Retinal pigment epithelial cell (primary cell): ENCODE measurements at regions not wholly inside any gene's neighbourhood (a gene's known extent, or its start where the extent isn't known, plus 50 kb on each side); places are given as distances from the start of the nearest gene placed in this dataset.

Source experiments
- DNase-seq: peaks from one replicate; pipeline ENCODE4 v3.0.0-alpha.2; 2010; ENCODE audit warnings: low read depth
- H3K4me3 ChIP-seq: 2 replicates; pipeline ENCODE4 v1.5.1; 2011; ENCODE audit warnings: mild to moderate bottlenecking, low read length, control low read depth, moderate library complexity
- CTCF ChIP-seq: conservative IDR thresholded peaks from 2 replicates; pipeline ENCODE4 v1.5.1; 2011; ENCODE audit warnings: low read depth, low read length, control low read depth, inconsistent platforms

GRCh38 chr13:97133554-97133953 is 88.6 kb upstream of the MBNL2 start:
- no peak for DNase-seq
- no peak overlapping the region for H3K4me3 ChIP-seq
- TF ChIP-seq CTCF: no peak

- DNase-seq: no peak
- no peak for TF ChIP-seq CTCF
- H3K4me3 ChIP-seq: no peak overlapping the region
These were observed 88.2 kb upstream of the MBNL2 start for GRCh38 chr13:97133955-97134354.

- DNase-seq: no peak
- no peak for TF ChIP-seq CTCF
These were observed 87.6 kb upstream of the MBNL2 start for GRCh38 chr13:97134364-97135095.

GRCh38 chr13:97135883-97136282 is 86.2 kb upstream of the MBNL2 start:
- no peak overlapping the region for H3K4me3 ChIP-seq
- no peak for TF ChIP-seq CTCF
- DNase-seq: no peak

More at GRCh38 chr13:97134364-97135095, 87.6 kb upstream of the MBNL2 start:
- no peak overlapping the region for H3K4me3 ChIP-seq

GRCh38 chr13:97136418-97136817 is 85.7 kb upstream of the MBNL2 start:
- no peak for DNase-seq
- no peak overlapping the region for H3K4me3 ChIP-seq
- TF ChIP-seq CTCF: no peak

GRCh38 chr13:97139691-97140090 is 82.4 kb upstream of the MBNL2 start:
- no peak for DNase-seq
- TF ChIP-seq CTCF: no peak
- no peak overlapping the region for H3K4me3 ChIP-seq

- no peak for TF ChIP-seq CTCF
- no peak for DNase-seq
- H3K4me3 ChIP-seq: no peak overlapping the region
These were observed 82.0 kb upstream of the MBNL2 start for GRCh38 chr13:97140131-97140530.
